Duodenal mucosa (tissue), 2 donors: ENCODE measurements at regions not wholly inside any gene's neighbourhood (a gene's known extent, or its start where the extent isn't known, plus 50 kb on each side); places are given as distances from the start of the nearest gene placed in this dataset.

Experiments
- H3K27ac ChIP-seq: one replicate; pipeline ENCODE4 v1.7.0; 2013; ENCODE audit warnings: low read depth, low read length
- H3K27me3 ChIP-seq, 2 donors: one replicate each; pipeline ENCODE4 v1.7.0; 2013; ENCODE audit warnings: low read length in 2 of 2, control low read depth in 1 of 2; ENCODE audit not compliant: insufficient read depth in 2 of 2, control insufficient read depth in 1 of 2
- H3K36me3 ChIP-seq, 2 donors: one replicate each; pipeline ENCODE4 v1.7.0; 2013; ENCODE audit warnings: low read length in 2 of 2, control low read depth in 1 of 2; ENCODE audit not compliant: insufficient read depth in 2 of 2, control insufficient read depth in 1 of 2
- H3K4me1 ChIP-seq, 2 donors: one replicate each; pipeline ENCODE4 v1.7.0; 2013; ENCODE audit warnings: low read length in 2 of 2, control low read depth in 1 of 2; ENCODE audit not compliant: insufficient read depth in 2 of 2, control insufficient read depth in 1 of 2
- H3K4me3 ChIP-seq, 2 donors: one replicate each; pipeline ENCODE4 v1.7.0; 2013; ENCODE audit warnings: low read length in 2 of 2, low read depth in 1 of 2
- H3K9ac ChIP-seq, 2 donors: one replicate each; pipeline ENCODE4 v1.7.0; 2013; ENCODE audit warnings: low read length in 2 of 2, low read depth in 1 of 2
- H3K9me3 ChIP-seq, 2 donors: one replicate each; pipeline ENCODE4 v1.7.0; 2013; ENCODE audit warnings: low read length in 2 of 2, control low read depth in 1 of 2; ENCODE audit not compliant: control insufficient read depth in 1 of 2

DNA sequence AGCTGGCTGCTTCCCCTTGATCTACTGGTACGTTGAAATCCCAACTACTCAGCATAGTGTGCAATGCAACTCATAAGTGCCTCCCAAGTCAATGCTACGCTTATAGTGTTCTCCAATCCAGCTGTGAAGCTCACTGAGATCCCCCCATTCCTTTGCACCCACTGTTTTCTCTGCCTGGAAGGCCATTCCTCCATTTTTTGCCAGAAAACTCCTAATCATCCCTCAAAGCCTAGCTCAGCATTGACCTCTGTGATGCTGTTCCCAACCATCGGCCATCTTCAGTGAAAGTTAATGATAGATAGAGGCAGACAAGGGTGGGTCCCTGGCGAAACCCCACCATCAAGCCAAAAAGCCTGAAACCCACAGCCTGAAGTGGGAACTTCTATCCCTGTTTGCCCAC is 211.0 kb downstream of the ENC1 start:
- Histone ChIP-seq H3K27ac (no peak overlapping the region), H3K9me3 (no peaks in the 10 kb centered on the region), H3K36me3 (no peaks in the 10 kb centered on the region), H3K4me3 (no peak overlapping the region), H3K4me1 (peaks cover 2 to 9% of the 10 kb centered on the region in 2 donors), H3K9ac (no peak overlapping the region), H3K27me3 (no peaks in the 10 kb centered on the region)

GRCh38 chr5:74428876-74429275 is 211.7 kb downstream of the ENC1 start:
- Histone ChIP-seq H3K36me3 (no peaks in the 10 kb centered on the region), H3K9me3 (no peaks in the 10 kb centered on the region), H3K9ac (no peak overlapping the region), H3K4me3 (no peak overlapping the region), H3K27me3 (no peaks in the 10 kb centered on the region), H3K27ac (no peak overlapping the region), H3K4me1 (peaks cover 2 to 9% of the 10 kb centered on the region in 2 donors)

DNA sequence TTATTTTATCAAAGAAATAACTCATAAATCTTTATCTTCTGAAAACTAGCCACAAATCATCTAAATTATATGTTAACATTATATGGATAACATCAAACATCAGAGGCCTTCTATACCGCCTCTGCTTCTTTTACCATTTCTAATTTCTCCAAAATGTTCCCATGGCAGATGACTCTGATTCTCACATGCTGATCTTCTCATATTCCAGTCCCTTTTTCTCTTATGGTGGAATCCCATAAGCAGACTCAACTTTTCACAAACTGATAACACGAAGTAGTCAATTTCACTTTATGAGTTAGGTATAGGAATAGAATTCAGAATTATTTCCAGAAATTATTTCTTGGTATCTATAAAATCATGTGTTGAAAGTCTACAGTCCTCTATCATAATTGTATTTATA is 212.3 kb downstream of the ENC1 start:
- Histone ChIP-seq H3K9ac (no peak overlapping the region), H3K36me3 (no peaks in the 10 kb centered on the region), H3K4me1 (peaks cover 2 to 3% of the 10 kb centered on the region in 2 donors), H3K9me3 (no peaks in the 10 kb centered on the region), H3K27ac (no peak overlapping the region), H3K27me3 (no peaks in the 10 kb centered on the region), H3K4me3 (no peak overlapping the region)

DNA sequence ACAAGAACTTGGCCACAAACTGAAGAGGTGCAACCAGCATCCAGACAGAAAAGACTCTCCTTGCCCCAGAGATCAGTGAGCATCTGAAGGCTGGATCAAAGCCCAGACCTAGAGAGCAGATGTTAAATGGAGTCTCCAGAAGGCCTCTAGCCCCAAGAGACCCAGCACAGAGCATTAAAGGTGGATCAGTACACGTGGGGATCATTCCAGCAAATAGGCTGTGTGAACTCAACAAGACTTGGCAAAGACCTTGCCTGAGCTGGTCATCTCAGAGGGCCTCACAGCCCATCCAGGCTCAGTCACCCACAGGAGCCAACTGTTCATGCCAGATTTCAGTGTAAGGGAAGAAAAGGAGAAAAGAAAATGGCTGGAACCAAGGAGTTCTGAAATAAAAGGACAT is 214.0 kb downstream of the ENC1 start:
- H3K36me3 ChIP-seq, result no peaks in the 10 kb centered on the region
- H3K27ac ChIP-seq, result no peak overlapping the region
- H3K9me3 ChIP-seq, result no peaks in the 10 kb centered on the region
- H3K27me3 ChIP-seq, result no peaks in the 10 kb centered on the region
- H3K9ac ChIP-seq, result no peak overlapping the region
- H3K4me3 ChIP-seq, result no peak overlapping the region
- no peaks in the 10 kb centered on the region for H3K4me1 ChIP-seq

DNA sequence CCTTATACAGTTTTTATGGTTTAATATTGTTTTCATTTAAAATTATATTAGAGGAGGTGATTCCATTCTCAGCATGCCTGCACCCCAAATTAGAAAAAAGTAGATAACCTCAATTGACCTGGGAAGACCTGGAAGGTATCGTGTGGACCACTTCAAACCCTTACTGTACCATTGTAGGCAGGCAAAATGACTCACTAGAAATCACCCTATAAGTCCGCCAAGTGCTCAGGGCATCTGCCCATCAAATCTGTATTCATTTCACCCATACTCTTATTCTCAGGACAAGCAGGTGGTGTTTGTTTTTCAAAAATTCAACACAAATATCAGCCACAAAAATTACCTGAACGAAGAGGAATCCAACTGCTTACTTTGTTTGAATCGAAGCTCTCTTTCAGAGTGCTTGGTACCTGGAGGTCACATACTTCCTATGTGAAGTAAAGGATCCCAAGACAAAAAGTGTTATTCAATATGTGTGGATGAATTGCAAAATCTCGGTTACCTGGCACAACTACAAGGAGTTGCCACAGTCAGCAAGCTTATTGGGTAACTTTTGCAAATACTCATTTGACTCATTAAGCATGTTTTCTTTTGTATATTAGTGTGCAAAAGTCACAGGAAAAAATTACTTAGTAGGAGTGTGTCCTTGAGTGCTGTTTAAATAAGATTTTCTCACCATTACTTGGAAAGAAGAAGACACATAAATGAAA is 216.2 kb downstream of the ENC1 start:
- peaks cover 7 to 12% of the 10 kb centered on the region in 2 donors for H3K4me1 ChIP-seq
- no peak overlapping the region for H3K9ac ChIP-seq
- H3K4me3 ChIP-seq, result no peak overlapping the region
- no peaks in the 10 kb centered on the region for H3K9me3 ChIP-seq
- no peaks in the 10 kb centered on the region for H3K36me3 ChIP-seq
- no peak overlapping the region for H3K27ac ChIP-seq
- no peaks in the 10 kb centered on the region for H3K27me3 ChIP-seq

DNA sequence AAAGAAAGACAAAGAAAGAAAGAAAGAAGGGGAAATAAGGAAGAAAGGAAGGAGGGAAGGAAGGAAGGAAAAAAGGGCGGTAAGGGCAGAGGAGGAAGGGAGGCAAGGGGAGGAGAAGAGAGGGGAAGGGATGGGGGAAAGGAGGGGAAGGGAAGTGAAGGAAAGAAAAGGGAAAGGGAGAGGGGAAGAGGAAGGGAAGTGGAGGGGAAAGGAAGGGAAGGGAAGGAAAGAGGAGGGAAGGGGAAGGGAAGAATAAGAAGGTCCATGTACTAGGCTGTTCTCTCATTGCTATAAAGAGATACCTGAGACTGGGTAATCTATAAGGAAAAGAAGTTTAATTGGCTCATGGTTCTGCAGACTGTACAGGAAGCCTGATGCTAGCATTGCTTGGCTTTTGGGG is 217.1 kb downstream of the ENC1 start:
- Histone ChIP-seq H3K27ac (no peak overlapping the region), H3K4me3 (no peak overlapping the region), H3K9me3 (no peaks in the 10 kb centered on the region)

GRCh38 chr5:74422671-74423070 is 217.9 kb downstream of the ENC1 start:
- no peak overlapping the region for H3K27ac ChIP-seq
- peaks cover 11 to 25% of the 10 kb centered on the region in 2 donors for H3K4me1 ChIP-seq

More for the DNA sequence above, 217.1 kb downstream of the ENC1 start:
- H3K4me1 ChIP-seq, result peaks cover 11 to 18% of the 10 kb centered on the region in 2 donors
- H3K9ac ChIP-seq, result no peak overlapping the region
- H3K27me3 ChIP-seq, result no peaks in the 10 kb centered on the region
- no peaks in the 10 kb centered on the region for H3K36me3 ChIP-seq

DNA sequence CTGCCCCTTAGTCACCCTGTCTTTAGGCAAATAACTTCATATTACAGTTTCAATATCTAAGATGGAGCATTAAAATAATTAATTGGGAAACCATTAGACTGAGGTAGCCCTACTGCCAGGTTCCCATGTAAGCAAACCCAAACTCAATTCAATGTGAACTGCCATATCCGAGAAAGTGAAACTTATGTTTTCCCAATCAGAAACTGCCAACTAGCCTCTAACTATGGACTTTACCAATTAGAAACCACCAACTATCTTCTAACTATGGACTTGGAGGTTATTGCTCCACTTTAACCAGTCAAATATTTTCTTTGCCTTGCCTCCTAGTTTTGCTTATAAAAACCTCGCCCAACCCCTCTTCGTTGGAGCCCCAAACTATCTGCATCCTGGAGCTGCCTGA is 218.5 kb downstream of the ENC1 start:
- H3K9me3 ChIP-seq, result no peaks in the 10 kb centered on the region
- H3K4me3 ChIP-seq, result no peak overlapping the region
- H3K9ac ChIP-seq, result no peak overlapping the region
- peaks cover 11 to 30% of the 10 kb centered on the region in 2 donors for H3K4me1 ChIP-seq
- no peaks in the 10 kb centered on the region for H3K27me3 ChIP-seq
- H3K36me3 ChIP-seq, result no peaks in the 10 kb centered on the region
- no peak overlapping the region for H3K27ac ChIP-seq

More at GRCh38 chr5:74422671-74423070, 217.9 kb downstream of the ENC1 start:
- Histone ChIP-seq H3K36me3 (no peaks in the 10 kb centered on the region), H3K9me3 (no peaks in the 10 kb centered on the region), H3K27me3 (no peaks in the 10 kb centered on the region), H3K4me3 (no peak overlapping the region), H3K9ac (no peak overlapping the region)

DNA sequence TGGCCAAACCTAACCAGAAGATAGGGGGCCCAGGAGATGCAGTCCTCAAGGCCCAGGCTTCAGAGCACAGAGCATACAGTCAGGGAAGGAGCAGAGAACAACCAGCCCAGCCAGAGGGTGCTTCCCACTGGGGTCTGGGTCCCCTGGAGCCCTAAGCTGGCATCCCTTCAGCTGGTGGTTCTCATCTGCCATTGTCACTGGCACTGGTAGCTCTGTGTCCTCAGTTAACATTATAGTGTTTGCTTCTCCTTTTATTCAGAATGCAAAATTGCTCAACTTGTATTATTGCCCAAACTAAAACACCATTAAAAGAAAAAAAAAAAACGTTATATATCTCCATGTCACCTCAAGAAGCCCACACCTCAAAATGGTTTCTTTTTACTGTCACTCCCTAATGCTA is 219.2 kb downstream of the ENC1 start:
- Histone ChIP-seq H3K36me3 (no peaks in the 10 kb centered on the region), H3K4me3 (no peak overlapping the region), H3K9me3 (no peaks in the 10 kb centered on the region), H3K27ac (no peak overlapping the region), H3K27me3 (no peaks in the 10 kb centered on the region), H3K9ac (no peak overlapping the region), H3K4me1 (peaks cover 11 to 34% of the 10 kb centered on the region in 2 donors)

GRCh38 chr5:74420947-74421346 is 219.6 kb downstream of the ENC1 start:
- Histone ChIP-seq H3K4me1 (peaks cover 12 to 39% of the 10 kb centered on the region in 2 donors), H3K4me3 (no peak overlapping the region), H3K27me3 (no peaks in the 10 kb centered on the region), H3K9ac (no peak overlapping the region), H3K36me3 (no peaks in the 10 kb centered on the region), H3K9me3 (no peaks in the 10 kb centered on the region), H3K27ac (no peak overlapping the region)
